D721Med (cell line): ENCODE measurements at regions not wholly inside any gene's neighbourhood (a gene's known extent, or its start where the extent isn't known, plus 50 kb on each side); places are given as distances from the start of the nearest gene placed in this dataset.

Source experiments
- DNase-seq: peaks from one replicate; pipeline ENCODE4 v3.0.0; 2011; ENCODE audit warnings: low spot score; ENCODE audit not compliant: insufficient read length
- FAIRE-seq: peaks from 2 replicates; lab custom pipeline; 2011; peaks lifted over from hg19 to GRCh38; lab: Jason Lieb, UNC
- TF ChIP-seq, protein P1 (sequence below): IDR thresholded peaks from 2 replicates; pipeline ENCODE4 v1.5.1; 2012; ENCODE audit warnings: mild to moderate bottlenecking, control low read depth; ENCODE audit not compliant: insufficient read depth; ENCODE audit errors: missing control alignments

DNA sequence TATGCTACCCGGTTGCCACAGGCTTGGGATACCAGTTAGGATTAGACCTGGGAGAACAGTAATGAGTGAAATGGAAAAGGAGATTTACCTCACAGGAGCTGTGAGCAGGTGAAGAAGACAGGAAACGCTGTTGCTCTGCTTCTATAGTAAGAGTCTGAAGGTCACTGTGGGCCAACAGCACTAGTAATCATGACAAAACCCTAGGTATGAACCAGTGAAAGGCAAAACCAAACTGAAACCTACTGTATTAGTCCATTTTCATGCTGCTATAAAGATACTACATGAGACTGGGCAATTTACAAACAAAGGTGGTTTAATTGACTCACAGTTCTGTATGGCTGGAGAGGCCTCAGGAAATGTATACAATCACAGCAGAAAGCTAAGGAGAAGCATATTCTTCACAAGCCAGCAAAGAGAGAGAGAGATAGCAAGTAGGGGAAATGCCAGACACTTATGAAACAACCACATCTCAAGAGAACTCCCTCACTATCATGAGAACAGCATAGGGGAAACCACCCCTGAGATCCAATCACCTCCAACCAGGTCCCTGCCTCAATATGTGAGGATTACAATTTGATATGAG is 736.7 kb upstream of the INTU start:
- TF ChIP-seq, protein P1, sequence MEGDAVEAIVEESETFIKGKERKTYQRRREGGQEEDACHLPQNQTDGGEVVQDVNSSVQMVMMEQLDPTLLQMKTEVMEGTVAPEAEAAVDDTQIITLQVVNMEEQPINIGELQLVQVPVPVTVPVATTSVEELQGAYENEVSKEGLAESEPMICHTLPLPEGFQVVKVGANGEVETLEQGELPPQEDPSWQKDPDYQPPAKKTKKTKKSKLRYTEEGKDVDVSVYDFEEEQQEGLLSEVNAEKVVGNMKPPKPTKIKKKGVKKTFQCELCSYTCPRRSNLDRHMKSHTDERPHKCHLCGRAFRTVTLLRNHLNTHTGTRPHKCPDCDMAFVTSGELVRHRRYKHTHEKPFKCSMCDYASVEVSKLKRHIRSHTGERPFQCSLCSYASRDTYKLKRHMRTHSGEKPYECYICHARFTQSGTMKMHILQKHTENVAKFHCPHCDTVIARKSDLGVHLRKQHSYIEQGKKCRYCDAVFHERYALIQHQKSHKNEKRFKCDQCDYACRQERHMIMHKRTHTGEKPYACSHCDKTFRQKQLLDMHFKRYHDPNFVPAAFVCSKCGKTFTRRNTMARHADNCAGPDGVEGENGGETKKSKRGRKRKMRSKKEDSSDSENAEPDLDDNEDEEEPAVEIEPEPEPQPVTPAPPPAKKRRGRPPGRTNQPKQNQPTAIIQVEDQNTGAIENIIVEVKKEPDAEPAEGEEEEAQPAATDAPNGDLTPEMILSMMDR: no peak
- no peak for DNase-seq
- no peak for FAIRE-seq

DNA sequence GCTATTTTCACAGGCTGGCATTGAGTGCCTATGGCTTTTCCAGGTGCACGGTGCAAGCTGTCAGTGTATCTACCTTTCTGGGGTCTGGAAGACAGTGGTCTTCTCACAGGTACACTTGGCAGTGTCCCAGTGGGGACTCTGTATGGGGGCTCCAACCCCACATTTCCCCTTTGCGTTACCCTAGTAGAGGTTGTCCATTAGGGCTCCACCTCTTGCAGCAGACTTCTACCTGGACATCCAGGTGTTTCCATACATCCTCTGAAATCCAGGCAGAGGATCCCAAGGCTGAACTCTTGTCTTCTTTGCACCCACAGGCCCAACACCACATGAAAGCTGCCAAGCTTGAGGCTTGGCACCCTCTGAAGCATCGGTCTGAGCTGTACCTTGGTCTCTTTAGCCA is 735.7 kb upstream of the INTU start:
- TF ChIP-seq, protein P1: no peak
- no peak for FAIRE-seq
- no peak for DNase-seq

DNA sequence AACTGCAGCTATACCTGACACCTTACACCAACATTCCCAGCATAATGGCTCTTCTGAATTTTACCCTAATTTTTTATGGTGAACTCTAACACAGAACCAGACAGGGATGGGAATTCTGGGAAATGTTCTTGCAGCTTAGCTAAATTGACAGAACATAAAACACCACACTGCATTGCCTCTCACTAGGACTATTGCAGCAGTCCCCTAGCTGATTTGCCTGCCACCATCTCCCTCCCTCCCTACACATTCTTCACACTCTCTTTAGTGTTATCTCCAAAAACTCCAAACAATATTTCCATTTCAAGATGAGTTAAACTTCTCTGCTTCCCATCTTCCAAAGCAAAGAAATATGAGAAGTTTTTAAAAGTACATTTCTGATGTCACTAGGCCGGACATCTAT is 733.9 kb upstream of the INTU start:
- FAIRE-seq: no peak

DNA sequence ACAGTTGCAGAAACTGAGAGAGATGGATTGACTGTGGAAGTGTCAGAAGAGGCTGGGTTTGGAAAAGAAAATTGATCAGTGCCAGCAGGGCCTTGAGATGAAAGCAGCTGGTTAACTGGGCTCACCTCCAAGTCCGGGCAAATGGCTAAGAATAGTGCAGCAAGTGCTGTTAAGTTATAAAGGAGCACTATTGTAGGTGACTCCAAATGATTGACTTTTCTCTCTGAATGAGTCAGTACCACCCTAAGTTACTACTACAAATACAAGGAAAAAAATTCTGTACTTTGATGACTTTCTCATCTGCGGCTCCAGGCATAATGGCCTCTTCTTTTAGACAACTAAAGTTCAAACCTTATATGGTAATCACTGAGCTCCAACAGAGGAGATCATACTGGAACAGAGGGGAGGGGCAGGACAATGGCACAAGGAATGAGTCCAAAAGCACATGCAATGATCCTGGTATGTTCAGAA is 733.4 kb upstream of the INTU start:
- no peak for FAIRE-seq
- no peak for DNase-seq
- TF ChIP-seq, protein P1: no peak

More for the DNA sequence above, 733.9 kb upstream of the INTU start:
- TF ChIP-seq, protein P1: no peak
- no peak for DNase-seq

DNA sequence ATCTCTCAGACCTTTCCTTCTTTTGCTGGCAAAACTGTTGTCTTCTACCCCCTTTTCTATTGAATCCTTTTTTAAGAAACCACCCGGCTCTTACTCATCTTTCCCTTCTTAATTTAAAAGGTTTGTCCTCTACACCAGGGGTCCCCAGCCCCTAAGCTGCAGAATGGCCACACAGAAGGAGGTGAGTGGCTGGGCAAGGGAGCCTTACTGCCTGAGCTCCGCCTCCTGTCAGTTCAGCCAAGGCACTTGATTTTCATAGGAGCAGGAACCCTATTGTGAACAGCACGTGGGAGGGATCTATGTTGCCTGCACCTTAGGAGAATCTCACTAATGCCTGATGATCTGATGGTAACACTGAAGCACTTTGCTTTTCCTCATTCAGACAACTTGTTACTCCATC is 726.3 kb upstream of the INTU start:
- TF ChIP-seq, protein P1: no peak
- DNase-seq (no peak), FAIRE-seq (no peak)

DNA sequence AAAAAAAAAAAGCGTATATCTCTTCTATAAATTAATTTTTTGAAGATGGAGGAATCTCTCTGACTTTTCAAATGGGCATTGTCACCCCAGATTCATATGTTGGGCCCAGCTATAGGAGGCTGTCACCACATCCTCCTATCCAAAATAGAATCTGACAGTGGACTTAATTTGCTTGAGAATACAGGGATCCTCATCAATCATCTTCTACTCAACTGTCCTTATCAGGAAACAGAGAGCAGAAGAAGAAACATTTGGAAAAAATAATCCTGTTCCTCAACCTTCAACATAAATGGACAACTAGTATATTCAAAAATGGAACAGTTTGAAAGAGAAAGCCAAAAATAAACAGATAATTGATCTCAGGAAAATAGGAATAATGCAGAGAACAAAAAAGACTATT is 725.4 kb upstream of the INTU start:
- TF ChIP-seq, protein P1: no peak
- FAIRE-seq: no peak
- DNase-seq: no peak

DNA sequence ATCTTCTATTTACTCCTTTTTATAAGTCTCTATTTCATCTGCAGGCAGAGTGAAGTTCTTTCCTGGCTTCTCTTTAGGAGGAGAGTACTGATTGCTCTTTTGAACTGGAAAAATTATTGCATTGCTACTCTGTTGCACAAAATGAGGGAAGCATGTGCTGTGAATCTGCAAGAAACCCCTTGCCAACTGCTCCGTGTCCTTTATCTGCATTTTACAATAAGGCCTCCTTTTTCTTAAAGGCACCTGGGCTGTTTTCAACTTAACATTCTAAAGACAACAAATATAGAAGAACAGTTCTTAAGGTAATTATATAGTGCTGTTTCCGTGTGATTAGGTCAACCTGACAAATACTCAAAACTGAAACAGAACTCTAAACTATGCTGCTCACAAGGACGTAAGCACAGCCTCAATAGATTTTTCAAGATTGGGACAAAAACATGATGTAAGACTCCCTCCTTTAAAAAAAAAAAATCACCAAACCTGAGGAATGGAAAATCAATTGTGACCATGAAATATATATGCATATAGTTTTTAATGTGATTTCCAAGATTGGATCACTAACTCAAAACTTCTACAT is 716.6 kb upstream of the INTU start:
- TF ChIP-seq, protein P1: no peak
- FAIRE-seq (no peak), DNase-seq (no peak)
